Spinal cord (tissue), 9 donors: ENCODE measurements at regions not wholly inside any gene's neighbourhood (a gene's known extent, or its start where the extent isn't known, plus 50 kb on each side); places are given as distances from the start of the nearest gene placed in this dataset.
"Not testable (repeated sequence)": the region's sequence is repeated elsewhere in the genome, so short reads cannot be mapped to it uniquely, and the experiment has no call there.

ENCODE experiments used
- DNase-seq, 6 donors: peaks; one replicate each; pipeline versions ENCODE4 v3.0.0 to v3.0.0-alpha.2; 2013 to 2015; ENCODE audit warnings: low spot score in 6 of 6, low read depth in 4 of 6
- H3K27ac ChIP-seq: one replicate; pipeline ENCODE4 v1.5.1; 2013; ENCODE audit warnings: low read depth, low read length, control low read depth
- H3K27me3 ChIP-seq: one replicate; pipeline ENCODE4 v1.6.1; 2013; ENCODE audit warnings: low read length; ENCODE audit not compliant: control insufficient read depth, insufficient read depth
- H3K36me3 ChIP-seq: one replicate; pipeline ENCODE4 v1.6.1; 2013; ENCODE audit warnings: low read length; ENCODE audit not compliant: control insufficient read depth, insufficient read depth
- H3K4me1 ChIP-seq: one replicate; pipeline ENCODE4 v1.6.1; 2013; ENCODE audit warnings: low read length; ENCODE audit not compliant: control insufficient read depth, insufficient read depth
- H3K4me3 ChIP-seq: one replicate; pipeline ENCODE4 v1.5.1; 2013; ENCODE audit warnings: low read depth, low read length, control low read depth
- H3K9me3 ChIP-seq: one replicate; pipeline ENCODE4 v1.6.1; 2013; ENCODE audit warnings: low read length; ENCODE audit not compliant: control insufficient read depth, insufficient read depth
- WGBS: methylation state at CpG from one replicate; pipeline ENCODE4 v1.1.5; 2013; ENCODE audit warnings: missing lambda C conversion rate; ENCODE audit not compliant: insufficient coverage; 5-methylcytosine and 5-hydroxymethylcytosine counted together
- donor health status: healthy.

- not testable (repeated sequence) for H3K36me3 ChIP-seq, DNase-seq, H3K9me3 ChIP-seq, H3K27ac ChIP-seq, H3K4me3 ChIP-seq, H3K27me3 ChIP-seq, H3K4me1 ChIP-seq
- WGBS, result no CpG with 5 or more reads among the region's 18 CpGs
Observed at GRCh38 chrX:10469-11458, 270.4 kb upstream of the PLCXD1 start.

- not testable (repeated sequence) for H3K4me3 ChIP-seq
- WGBS, result no CpG with 5 or more reads among the region's 45 CpGs
Observed at GRCh38 chrX:13821-14443, 267.2 kb upstream of the PLCXD1 start.

GRCh38 chrX:14452-14851 lies 266.7 kb upstream of the PLCXD1 start:
- H3K4me1 ChIP-seq, H3K27ac ChIP-seq, DNase-seq, H3K36me3 ChIP-seq, H3K4me3 ChIP-seq, H3K27me3 ChIP-seq, H3K9me3 ChIP-seq: not testable (repeated sequence)
- WGBS, result 21% methylated on average over 9 of the region's 39 CpGs

More at GRCh38 chrX:13821-14443, 267.2 kb upstream of the PLCXD1 start:
- H3K9me3 ChIP-seq, DNase-seq, H3K27me3 ChIP-seq, H3K27ac ChIP-seq, H3K4me1 ChIP-seq, H3K36me3 ChIP-seq: not testable (repeated sequence)

GRCh38 chrX:18768-19454 lies 262.3 kb upstream of the PLCXD1 start:
- not testable (repeated sequence) for H3K36me3 ChIP-seq, H3K27me3 ChIP-seq, DNase-seq, H3K4me1 ChIP-seq, H3K4me3 ChIP-seq, H3K9me3 ChIP-seq, H3K27ac ChIP-seq
- no CpG with 5 or more reads among the region's 47 CpGs for whole genome bisulfite sequencing

- not testable (repeated sequence) for H3K4me3 ChIP-seq, H3K9me3 ChIP-seq, H3K4me1 ChIP-seq, H3K27ac ChIP-seq, H3K27me3 ChIP-seq, DNase-seq, H3K36me3 ChIP-seq
- WGBS, result no CpG with 5 or more reads among the region's 41 CpGs
Observed at GRCh38 chrX:19455-19827, 261.7 kb upstream of the PLCXD1 start.

- 16% methylated on average over 56 of the region's 56 CpGs for WGBS
- Histone ChIP-seq H3K27me3 (no peaks in the 10 kb centered on the region), H3K4me1 (peaks cover 3% of the 10 kb centered on the region), H3K4me3 (peak overlapping the region; percentile 16), H3K9me3 (no peaks in the 10 kb centered on the region), H3K27ac (no peak overlapping the region), H3K36me3 (no peaks in the 10 kb centered on the region)
- DNase-seq, result peak in 2 of 6 donors; percentile 0 to 1
Observed at GRCh38 chrX:19912-20571, 261.1 kb upstream of the PLCXD1 start.

DNA sequence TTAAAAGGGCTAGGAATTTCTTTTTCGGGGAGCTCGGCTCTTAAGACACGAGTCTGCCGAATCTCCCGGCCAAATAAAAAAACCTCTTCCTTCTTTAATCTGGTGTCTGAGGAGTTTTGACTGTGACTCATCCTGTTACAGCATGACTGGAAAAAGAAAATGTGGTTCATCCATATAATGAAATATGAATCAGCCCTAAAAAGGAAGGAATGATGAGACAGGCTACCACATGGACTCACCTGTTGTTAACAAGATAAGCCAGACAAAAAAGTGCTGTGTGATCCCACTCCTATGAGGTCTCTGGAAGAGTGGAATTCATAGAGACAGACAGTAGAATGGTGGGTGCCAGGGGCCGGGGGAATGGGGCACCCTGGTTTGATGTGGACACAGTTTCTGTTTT lies 257.0 kb upstream of the PLCXD1 start:
- no CpG with 5 or more reads among the region's 6 CpGs for WGBS
- DNase-seq, H3K4me3 ChIP-seq, H3K36me3 ChIP-seq, H3K4me1 ChIP-seq, H3K9me3 ChIP-seq, H3K27ac ChIP-seq, H3K27me3 ChIP-seq: not testable (repeated sequence)
